ENCODE measurements at regions not wholly inside any gene's neighbourhood (a gene's known extent, or its start where the extent isn't known, plus 50 kb on each side); places are given as distances from the start of the nearest gene placed in this dataset.

- TF ChIP-seq CTCF (conservative IDR thresholded peaks at IDR 0.05 in 1 of 2, IDR thresholded peaks at IDR 0.05 in 1 of 2; ENCODE audit: extremely low read depth in 1 of 2, insufficient read depth in 1 of 2, low read depth in 1 of 2, low read length in 2 of 2) (no peak), EZH2 (IDR thresholded peaks at IDR 0.05; ENCODE audit: borderline replicate concordance, low read length) (no peak)
Measured at GRCh38 chr5:71977311-71977710, 130.0 kb upstream of the MAP1B start.
